Upper lobe of left lung (tissue), 6 donors: ENCODE measurements at regions not wholly inside any gene's neighbourhood (a gene's known extent, or its start where the extent isn't known, plus 50 kb on each side); places are given as distances from the start of the nearest gene placed in this dataset.

Experiments
- ATAC-seq, 2 donors: fragments of 200-7000 bp; cut with Tn5 transposase; one replicate each; pipeline ENCODE4 v1.9.1; 2022; ENCODE audit warnings: mild to moderate bottlenecking in 2 of 2, moderate library complexity in 2 of 2; ENCODE audit not compliant: low FRiP score in 2 of 2
- DNase-seq, 2 donors: peaks; one replicate each; pipeline ENCODE4 v3.0.0-alpha.2; 2019 to 2020
- H3K27ac ChIP-seq, 4 donors: fragments of 200-600 bp; sonication (generic); one replicate each; pipeline ENCODE4 v1.5.1; 2016 to 2019
- H3K27me3 ChIP-seq, 4 donors: fragments of 200-600 bp; sonication (generic); one replicate each; pipeline ENCODE4 v1.5.1; 2017 to 2019
- H3K36me3 ChIP-seq, 4 donors: fragments of 200-600 bp; sonication (generic); one replicate each; pipeline ENCODE4 v1.5.1; 2016 to 2019
- H3K4me1 ChIP-seq, 4 donors: fragments of 200-600 bp; sonication (generic); one replicate each; pipeline ENCODE4 v1.5.1; 2018 to 2019
- H3K4me3 ChIP-seq, 4 donors: fragments of 200-600 bp; sonication (generic); one replicate each; pipeline ENCODE4 v1.5.1; 2017 to 2019; ENCODE audit warnings: mild to moderate bottlenecking in 2 of 4, moderate library complexity in 1 of 4
- H3K9me3 ChIP-seq, 4 donors: fragments of 200-600 bp; sonication (generic); one replicate each; pipeline ENCODE4 v1.5.1; 2018 to 2019
- CTCF ChIP-seq, 6 experiments: fragments of 450-650 bp in 4 of 6; fragments of 200-600 bp in 2 of 6; sonication (generic) in 2 of 6; IDR thresholded peaks; one replicate each; pipeline ENCODE4 v1.5.1; 2016 to 2019; ENCODE audit warnings: antibody characterized with exemption in 6 of 6
- EP300 ChIP-seq, 4 donors: sonication (generic); formaldehyde crosslinking; IDR thresholded peaks; one replicate each; pipeline ENCODE4 v1.5.1; 2017; ENCODE audit warnings: antibody characterized with exemption in 4 of 4, control low read depth in 2 of 4
- POLR2A ChIP-seq, 4 donors: fragments of 450-650 bp; IDR thresholded peaks; one replicate each; pipeline ENCODE4 v1.5.1; 2016 to 2017; ENCODE audit warnings: antibody characterized with exemption in 4 of 4, mild to moderate bottlenecking in 2 of 4
- POLR2AphosphoS5 ChIP-seq, 2 donors: sonication (generic); formaldehyde crosslinking; IDR thresholded peaks; one replicate each; pipeline ENCODE4 v1.5.1; 2017; ENCODE audit warnings: antibody characterized with exemption in 2 of 2
- WGBS, 2 donors: methylation state at CpG; one replicate each; pipeline ENCODE4 v1.1.5; 2017 to 2018; 5-methylcytosine and 5-hydroxymethylcytosine counted together
- donor health status: DM: no; HTN: no; CAD: no; lungs with moderate emphysema.
- donor health status: DM: no; HTN: yes; CAD: no; lungs with severe emphysema.

GRCh38 chr7:36781011-36781738, 56.9 kb upstream of the AOAH start:
- Histone ChIP-seq H3K36me3 (no peaks in the 10 kb centered on the region), H3K27me3 (no peaks in the 10 kb centered on the region), H3K9me3 (no peaks in the 10 kb centered on the region), H3K4me1 (peaks cover 0 to 14% (median 7%) of the 10 kb centered on the region in 4 donors), H3K27ac (peak overlapping the region in 1 of 4 donors; percentile 40), H3K4me3 (no peak overlapping the region)
- ATAC-seq = no peak
- 64 to 69% methylated on average over 5 of the region's 5 CpGs for WGBS, 2 donors
- no peak for DNase-seq
- TF ChIP-seq POLR2A (IDR thresholded peaks at IDR 0.05) (peak in 1 of 4 donors; percentile 33), CTCF (IDR thresholded peaks at IDR 0.05) (no peak), EP300 (IDR thresholded peaks at IDR 0.05) (peak in 1 of 4 donors; percentile 1), POLR2AphosphoS5 (IDR thresholded peaks at IDR 0.05) (no peak)

- 88 to 89% methylated on average over 4 of the region's 4 CpGs for WGBS, 2 donors
- ATAC-seq (no peak), DNase-seq (no peak)
- Histone ChIP-seq H3K9me3 (no peaks in the 10 kb centered on the region), H3K36me3 (no peaks in the 10 kb centered on the region), H3K27me3 (no peaks in the 10 kb centered on the region), H3K4me3 (no peak overlapping the region), H3K27ac (no peak overlapping the region), H3K4me1 (peaks cover 0 to 2% (median 0%) of the 10 kb centered on the region in 4 donors)
- TF ChIP-seq POLR2AphosphoS5 (IDR thresholded peaks at IDR 0.05) (no peak), EP300 (IDR thresholded peaks at IDR 0.05) (no peak), CTCF (IDR thresholded peaks at IDR 0.05) (no peak), POLR2A (IDR thresholded peaks at IDR 0.05) (no peak)
These were observed 53.6 kb upstream of the AOAH start for GRCh38 chr7:36777855-36778254.

GRCh38 chr7:36777062-36777461, 52.8 kb upstream of the AOAH start:
- no peaks in the 10 kb centered on the region for H3K27me3 ChIP-seq
- ATAC-seq = peak in 1 of 2 donors; percentile 25
- H3K4me1 ChIP-seq = peaks cover 0 to 2% (median 0%) of the 10 kb centered on the region in 4 donors
- no peaks in the 10 kb centered on the region for H3K36me3 ChIP-seq
- DNase-seq = peak in 1 of 2 donors; percentile 33
- TF ChIP-seq CTCF (IDR thresholded peaks at IDR 0.05) (no peak), POLR2A (IDR thresholded peaks at IDR 0.05) (peak in 1 of 4 donors; percentile 37)
- 60 to 70% methylated on average over 7 of the region's 7 CpGs for WGBS, 2 donors
- H3K4me3 ChIP-seq = no peak overlapping the region
- H3K9me3 ChIP-seq = no peaks in the 10 kb centered on the region
- peak overlapping the region in 2 of 4 donors; percentile 43 to 50 for H3K27ac ChIP-seq

- Histone ChIP-seq H3K27me3 (no peaks in the 10 kb centered on the region), H3K9me3 (no peaks in the 10 kb centered on the region), H3K4me1 (peaks cover 0 to 2% (median 0%) of the 10 kb centered on the region in 4 donors), H3K36me3 (no peaks in the 10 kb centered on the region), H3K27ac (peak overlapping the region; percentile 10 to 61 (median 38)), H3K4me3 (no peak overlapping the region)
- no peak for DNase-seq
- 54 to 55% methylated on average over 1 of the region's 1 CpG for WGBS, 2 donors
- TF ChIP-seq EP300 (IDR thresholded peaks at IDR 0.05) (no peak), CTCF (IDR thresholded peaks at IDR 0.05) (no peak), POLR2AphosphoS5 (IDR thresholded peaks at IDR 0.05) (no peak), POLR2A (IDR thresholded peaks at IDR 0.05) (no peak)
- peak in 1 of 2 donors; percentile 64 for ATAC-seq
These were observed 51.4 kb upstream of the AOAH start for GRCh38 chr7:36775676-36776075.
